ENCODE measurements at regions not wholly inside any gene's neighbourhood (a gene's known extent, or its start where the extent isn't known, plus 50 kb on each side); places are given as distances from the start of the nearest gene placed in this dataset.

GRCh38 chr2:56053679-56054078, 130.1 kb upstream of the EFEMP1 start:
- TF ChIP-seq EP300 (IDR thresholded peaks at IDR 0.05; ENCODE audit: borderline replicate concordance in 1 of 2, low read depth in 2 of 2, low read length in 2 of 2) (no peak), POLR2A (IDR thresholded peaks at IDR 0.05; ENCODE audit: control extremely low read depth in 1 of 2, low read depth in 2 of 2, low read length in 2 of 2) (no peak), CTCF (IDR thresholded peaks at IDR 0.05; ENCODE audit: control extremely low read depth in 1 of 3, insufficient read depth in 1 of 3, low read depth in 1 of 3, low read length in 3 of 3) (no peak), ATF3 (IDR thresholded peaks at IDR 0.05; ENCODE audit: insufficient read depth, low read depth, low read length) (no peak)

Measured in H1 (cell line).